GM18511 (cell line): ENCODE measurements at regions not wholly inside any gene's neighbourhood (a gene's known extent, or its start where the extent isn't known, plus 50 kb on each side); places are given as distances from the start of the nearest gene placed in this dataset.
A peak's percentile ranks its signal among the peaks of the same experiment; 100 is the strongest.

Experiments
- ATAC-seq: cut with Tn5 transposase; IDR thresholded peaks from one replicate; pipeline ENCODE4 v1.9.1; 2021; ENCODE audit warnings: mild to moderate bottlenecking, moderate library complexity; ENCODE audit not compliant: unreplicated experiment

DNA sequence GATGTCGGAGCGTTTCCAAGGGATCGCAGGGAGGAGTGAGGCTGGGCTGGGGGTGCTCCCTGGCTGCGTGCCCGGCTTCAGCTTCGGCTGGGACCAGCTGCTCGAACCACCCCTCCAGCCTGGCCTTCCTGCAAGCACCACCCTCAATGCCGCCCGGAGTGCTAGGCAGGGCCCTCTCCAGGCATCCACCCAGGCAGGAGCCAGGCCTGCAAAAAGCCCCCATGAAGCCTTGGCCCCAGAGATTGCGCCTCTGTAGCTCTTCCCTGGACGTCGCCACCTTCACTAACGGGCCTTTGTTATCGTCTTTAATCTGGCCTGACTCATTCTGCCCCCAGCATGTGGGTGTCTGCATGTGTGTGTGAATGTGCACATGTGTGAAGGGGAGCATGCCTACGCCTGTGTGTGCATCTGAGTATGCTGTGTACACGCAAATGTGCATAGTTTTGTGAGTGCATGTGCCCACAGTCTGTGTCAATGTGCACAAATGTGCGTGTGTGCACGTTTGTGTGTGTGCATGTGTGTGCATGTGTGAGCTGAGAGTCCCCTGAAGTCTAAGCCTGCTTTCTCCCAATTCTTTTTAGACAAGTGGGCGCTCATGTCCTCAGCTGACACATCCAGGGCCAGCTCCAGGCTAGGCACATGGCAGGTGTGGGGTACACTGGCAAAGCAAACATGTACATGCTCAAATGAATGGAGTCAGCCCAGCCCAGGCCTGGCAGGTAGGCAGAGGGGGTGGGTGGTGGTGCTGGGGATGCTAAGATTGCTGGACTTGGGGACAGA lies 195.4 kb upstream of the C14orf180 start:
- ATAC-seq, result no peak

- no peak for ATAC-seq
These were observed 194.8 kb upstream of the C14orf180 start for GRCh38 chr14:104384776-104385071.

DNA sequence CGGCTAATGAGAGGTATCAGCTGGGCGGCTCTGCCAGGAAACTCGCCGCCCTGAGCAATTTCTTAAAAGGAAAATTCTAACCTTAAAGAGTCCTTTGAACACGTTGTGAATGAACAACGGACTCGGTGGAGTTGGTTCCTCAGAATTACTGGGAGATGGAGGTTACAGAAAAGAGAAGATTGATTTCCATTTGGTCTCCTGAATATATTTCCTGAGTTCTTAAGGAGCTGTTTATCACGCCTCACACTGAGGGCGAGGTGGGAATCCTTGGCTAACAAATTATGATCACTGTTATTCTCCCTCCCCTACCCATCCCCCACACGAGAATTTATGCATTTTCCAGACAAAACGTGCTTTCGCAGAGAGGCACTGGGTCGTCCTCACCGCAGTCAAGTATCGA lies 194.5 kb upstream of the C14orf180 start:
- no peak for ATAC-seq

DNA sequence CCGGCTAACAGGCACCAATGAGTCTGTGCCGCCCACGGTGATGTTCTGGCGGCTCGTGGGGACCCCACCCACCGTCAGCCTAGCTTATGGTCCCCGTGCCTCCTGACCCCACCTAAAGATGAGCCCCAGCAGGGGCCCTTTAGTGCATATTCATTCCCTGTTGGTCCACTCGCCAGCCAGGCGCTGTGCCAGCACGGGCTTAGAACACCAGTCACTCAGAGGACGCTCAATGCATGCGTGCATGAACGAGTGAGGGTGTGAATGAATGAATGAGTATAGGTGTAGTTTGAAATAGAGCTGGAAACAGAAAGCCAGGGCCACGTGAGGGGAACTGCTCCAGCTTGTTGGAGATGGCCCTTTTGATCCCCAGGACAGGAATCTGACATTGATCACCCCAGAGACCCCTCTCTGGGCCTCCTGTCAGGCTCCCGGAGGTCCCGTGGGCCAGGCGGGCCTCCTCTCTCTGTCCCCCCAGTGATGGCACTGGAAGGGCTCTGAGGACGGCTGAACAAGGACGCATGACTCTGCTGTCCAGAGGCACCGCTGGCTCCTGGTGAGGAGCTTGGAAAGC lies 193.9 kb upstream of the C14orf180 start:
- ATAC-seq, result no peak

DNA sequence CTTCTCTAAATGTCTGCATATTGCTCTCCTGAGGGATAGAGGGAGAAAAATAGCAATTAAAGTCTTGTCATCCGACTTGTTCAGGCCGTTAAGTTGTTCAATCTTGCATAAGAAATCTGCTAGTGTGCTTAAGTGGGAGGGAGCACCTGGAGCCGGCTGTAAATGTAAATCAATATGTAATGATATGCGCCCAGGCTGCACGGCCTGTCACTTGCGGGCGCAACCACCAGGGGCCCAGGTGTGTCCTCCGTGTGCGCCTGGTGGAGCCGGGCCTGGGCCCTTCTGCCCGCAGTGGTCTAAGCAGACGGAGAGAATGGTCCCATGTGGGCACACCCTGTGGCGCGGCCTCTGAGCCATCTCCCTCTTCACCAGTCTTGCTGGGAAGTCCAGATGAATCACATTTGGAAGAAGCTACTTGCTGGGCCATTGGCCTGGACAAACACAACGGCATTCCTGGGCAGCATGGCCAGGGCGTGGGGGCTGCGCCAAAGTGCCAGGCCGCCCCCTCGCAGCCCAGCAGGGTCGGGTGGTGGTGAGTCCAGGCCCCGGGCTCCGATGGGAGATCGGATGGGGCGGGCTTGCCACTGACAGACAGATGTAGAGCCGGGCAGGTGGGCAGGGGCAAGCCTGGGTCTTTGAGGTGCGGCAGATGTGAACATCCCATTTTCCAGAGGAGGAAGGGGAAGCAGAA lies 193.3 kb upstream of the C14orf180 start:
- no peak for ATAC-seq

DNA sequence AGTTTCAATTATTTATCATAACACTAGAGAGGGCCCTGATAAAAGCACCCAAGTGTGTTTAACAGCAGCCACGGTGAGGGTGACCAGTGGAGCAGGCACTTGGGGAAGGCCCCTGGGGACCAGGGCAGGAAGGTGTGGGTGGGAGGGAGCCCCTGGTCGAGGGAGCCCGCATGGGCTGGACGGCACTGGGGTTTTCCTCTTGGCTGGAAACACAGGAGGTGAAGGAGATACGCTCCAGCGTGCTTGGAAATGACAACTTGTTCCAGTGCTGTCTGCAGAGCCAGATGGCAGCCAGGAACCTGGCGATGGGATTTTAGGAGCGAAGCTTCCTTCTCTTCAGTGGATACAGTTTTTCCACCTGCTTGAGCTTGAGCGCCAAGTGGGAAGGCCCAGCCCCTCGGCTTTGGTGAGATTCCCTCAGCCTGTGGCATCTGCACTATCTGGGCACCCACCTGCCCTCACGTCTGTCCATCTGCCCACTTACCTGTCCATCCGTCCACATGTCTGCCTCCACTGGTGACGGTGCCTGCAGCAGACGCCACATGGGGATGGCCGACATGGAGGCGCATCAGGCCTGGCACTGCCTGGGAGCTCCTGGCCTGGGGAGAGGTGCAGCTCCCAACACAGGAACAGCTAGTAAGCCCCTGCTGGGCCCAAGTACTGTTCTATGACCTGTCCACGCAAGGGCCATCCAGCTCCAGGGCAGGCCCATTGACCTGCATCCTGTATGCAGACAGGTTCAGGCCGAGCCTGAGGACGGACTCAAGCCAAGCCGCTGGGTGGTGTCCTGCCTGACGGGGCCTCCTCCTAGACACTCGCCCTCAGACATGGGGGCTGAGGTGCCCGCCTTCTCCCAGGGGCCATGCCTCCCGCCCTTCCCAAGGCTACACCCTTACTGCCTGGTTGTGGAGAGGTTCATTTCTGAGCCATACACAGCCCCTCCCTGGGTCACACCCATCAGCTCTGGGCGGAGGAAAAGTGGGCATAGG lies 192.2 kb upstream of the C14orf180 start:
- no peak for ATAC-seq

- ATAC-seq, result no peak
These were observed 191.5 kb upstream of the C14orf180 start for GRCh38 chr14:104388011-104388521.

GRCh38 chr14:104388541-104389325 lies 190.8 kb upstream of the C14orf180 start:
- no peak for ATAC-seq

GRCh38 chr14:104389326-104390220 lies 190.0 kb upstream of the C14orf180 start:
- ATAC-seq, result no peak

GRCh38 chr14:104390221-104390931 lies 189.2 kb upstream of the C14orf180 start:
- ATAC-seq, result no peak

DNA sequence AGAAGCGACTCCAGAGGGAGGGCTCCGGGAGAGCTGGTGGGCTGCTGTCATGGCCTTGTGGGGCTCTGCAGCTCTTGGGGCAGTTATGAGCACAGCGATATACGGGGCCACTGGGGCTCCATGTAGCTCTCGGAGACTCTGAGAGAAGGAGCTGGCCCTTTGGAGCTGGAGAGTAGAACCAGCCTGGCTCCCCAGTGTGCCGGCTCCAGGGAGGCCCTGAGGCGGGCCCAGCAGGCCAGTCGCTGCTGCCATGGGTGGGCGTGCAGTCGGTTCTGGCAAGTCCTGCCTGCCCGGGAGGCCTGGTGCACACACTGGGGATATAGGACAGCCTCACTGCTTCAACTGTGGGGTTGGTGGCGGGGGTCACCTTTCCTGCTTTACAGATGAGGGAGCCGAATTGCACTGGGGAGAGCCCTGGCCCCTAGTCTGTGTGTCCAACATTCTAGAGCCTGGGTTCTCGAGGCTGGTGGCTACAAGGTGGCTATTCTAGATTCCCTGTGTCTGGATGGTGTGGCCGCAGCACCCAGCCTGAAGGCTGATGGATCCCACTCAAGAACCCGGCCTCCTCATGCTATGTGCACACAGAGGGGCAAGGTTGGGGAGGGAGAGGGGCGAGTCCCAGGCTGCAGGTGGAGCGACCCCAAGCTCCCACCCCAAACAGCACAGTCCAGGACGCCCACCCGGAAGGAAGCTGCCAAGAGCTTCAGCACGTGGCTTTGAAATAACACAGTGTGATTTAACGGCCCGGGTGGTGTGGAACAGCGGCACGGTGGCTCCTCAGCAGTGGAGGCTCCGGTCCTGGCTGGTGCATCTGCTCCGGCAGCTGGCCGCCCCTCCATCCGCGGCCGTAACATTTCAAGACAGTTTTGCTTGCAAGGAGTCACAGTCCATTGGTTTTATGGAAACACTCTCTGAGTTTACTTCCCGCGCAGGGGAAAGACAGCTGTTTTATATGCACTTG lies 188.3 kb upstream of the C14orf180 start:
- ATAC-seq, result no peak

DNA sequence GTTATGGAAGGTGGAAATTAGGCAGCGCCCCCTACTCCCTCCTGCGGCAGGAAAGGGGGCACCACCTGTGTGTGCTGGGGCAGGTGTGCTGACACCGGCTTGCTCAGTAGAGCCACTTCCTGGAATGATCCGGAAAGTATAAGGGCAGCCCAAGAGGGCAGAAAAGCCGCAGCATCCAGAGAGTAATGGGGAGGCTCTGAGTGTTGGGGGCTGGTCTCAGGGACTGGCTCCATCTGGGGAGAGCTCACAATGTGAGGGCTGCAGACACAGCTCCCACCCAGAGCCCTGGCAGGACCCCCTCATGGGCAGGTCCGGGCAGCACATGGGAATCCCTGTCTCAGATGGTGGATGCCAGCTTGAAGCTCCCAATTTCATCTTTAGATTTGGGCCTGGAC lies 187.6 kb upstream of the C14orf180 start:
- no peak for ATAC-seq

DNA sequence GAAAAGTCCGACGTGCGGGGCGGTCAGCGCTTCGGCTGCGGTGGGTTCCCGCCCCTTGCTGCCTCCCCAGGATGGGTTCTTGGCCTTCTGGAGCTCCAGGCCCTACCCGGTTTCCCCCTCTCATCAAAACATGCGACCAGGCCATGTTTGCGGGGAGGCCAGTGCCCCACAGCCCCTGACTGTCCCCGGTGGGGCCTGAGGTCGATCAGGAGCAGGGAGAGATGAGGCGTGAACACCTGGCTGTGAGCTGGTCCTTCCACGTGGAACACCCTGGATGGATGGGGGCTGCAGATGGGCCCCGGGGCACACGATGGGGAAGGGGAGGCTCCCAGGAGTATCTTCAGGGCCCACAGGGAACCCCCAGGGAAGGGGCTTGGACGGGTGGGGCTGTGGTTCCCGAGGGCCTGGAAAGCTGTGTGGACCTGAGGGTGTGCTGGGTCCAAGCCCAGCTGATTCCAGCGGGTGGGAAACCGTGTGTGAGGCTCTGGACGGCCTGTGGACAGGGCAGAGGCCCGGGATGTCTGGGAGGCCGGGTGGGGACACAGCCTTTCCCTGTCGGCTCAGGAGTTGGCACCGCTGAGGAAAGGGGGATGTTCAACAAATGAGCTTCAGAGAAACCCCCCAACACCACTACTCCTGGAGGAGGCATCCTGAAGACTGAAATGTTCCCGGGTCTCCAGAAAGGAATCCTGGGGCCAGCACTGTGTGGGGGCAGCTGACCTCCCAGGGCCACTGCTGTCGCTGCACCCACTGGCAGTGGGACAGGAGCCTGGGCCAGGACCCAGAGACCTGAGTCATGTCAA lies 187.0 kb upstream of the C14orf180 start:
- no peak for ATAC-seq

DNA sequence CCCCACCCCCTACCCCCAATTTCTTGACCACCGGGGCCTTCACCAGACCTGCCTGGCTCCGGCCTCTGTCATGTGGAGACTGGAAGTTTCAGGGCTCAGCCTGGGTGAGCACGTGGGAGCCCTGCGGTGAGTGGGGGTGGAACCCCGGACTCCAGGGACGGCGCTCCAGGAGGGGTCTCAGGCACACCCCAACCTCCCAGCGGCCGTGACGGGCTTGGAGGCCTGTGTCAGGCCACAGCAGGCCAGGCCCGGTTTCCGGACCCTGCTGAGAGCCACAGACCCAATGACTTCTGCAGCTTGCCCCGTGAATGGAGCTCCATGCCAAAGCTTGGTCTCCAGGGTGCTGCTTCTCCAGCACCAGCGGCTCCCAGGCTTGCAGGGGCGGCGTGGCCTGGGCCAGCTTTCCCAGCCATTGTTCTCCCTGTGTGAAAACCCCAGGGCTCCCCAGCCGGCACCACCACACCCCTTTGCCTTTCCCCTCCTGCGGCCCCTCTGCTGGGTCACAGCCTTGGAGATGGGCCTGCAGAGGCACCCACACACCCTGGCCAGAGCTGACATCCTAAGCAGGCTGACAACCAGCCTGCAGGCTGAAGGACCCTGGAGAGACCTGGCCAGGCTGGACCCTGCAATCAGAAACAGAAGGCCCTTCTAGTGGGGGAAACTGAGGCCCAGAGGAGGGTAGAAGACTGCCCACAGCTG lies 186.2 kb upstream of the C14orf180 start:
- ATAC-seq, result peak; percentile 9

DNA sequence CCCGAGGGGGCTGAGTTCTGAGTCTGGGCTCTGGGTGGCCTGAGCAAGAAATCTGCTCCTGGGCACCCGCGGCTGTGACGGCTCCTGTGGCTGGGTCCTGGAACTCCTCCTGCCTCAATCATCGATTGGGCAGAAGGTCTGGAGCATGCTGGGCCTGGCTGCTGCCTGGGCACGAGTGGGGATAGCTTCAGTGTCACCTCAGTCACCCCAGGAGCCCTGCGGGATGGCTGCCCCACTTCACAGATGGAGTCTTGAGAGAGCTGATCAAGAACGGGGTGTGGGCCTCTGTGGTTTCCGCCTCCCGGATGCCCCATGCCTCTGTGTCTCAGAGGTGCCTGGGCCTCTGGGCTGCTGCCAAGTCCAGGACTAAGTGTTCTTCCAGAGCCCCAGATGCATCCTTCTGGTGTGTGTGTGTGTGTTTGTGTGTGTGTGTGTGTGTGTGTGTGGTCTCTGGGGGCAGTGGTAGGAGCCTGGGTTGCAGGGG lies 185.6 kb upstream of the C14orf180 start:
- ATAC-seq, result peak; percentile 71

DNA sequence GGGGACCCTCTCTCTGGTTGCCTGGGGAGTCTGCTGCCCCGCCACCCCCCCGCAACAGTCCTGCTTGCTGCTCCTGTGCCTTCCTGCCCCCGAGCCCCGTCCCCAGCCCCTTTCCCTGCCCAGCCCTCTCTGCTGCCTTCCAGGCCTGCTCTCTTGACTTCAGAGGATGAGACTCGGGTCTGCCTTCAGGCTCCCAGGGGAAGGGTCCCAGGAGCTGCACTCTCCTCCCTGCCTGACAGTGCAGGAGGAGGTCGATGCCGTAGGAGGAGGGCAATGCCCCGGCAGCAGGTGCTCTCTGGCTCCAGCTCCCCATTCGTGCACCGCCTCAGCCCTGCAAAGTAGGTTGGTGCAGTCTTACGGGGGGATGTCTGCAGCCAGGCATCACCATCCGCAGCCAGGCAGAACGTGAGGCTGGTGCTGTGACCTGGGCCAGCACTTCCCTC lies 185.1 kb upstream of the C14orf180 start:
- no peak for ATAC-seq
